ENCODE measurements at regions not wholly inside any gene's neighbourhood (a gene's known extent, or its start where the extent isn't known, plus 50 kb on each side); places are given as distances from the start of the nearest gene placed in this dataset.
"Not testable (repeated sequence)": the region's sequence is repeated elsewhere in the genome, so short reads cannot be mapped to it uniquely, and the experiment has no call there.

DNA sequence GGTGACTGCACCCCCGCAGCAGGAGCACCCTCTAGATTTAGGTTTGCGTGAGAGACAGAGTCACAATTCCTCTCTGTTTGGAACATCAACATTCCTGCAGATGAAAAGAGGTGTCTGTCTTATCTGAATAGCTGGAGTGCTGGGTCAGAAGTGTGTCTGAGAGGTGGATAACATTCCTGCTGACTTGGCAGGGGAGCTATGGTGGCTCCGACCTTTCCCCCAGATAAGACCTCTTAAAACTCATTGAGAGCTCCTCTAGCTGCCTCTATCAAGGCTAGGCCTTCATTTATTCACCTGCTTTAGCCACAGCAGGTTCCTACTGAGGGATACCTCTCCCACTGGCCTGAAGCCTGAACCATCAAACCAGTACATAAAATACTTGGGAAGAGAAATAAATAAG, 615.5 kb downstream of the LRRC70 start:
- no peak for DNase-seq

DNA sequence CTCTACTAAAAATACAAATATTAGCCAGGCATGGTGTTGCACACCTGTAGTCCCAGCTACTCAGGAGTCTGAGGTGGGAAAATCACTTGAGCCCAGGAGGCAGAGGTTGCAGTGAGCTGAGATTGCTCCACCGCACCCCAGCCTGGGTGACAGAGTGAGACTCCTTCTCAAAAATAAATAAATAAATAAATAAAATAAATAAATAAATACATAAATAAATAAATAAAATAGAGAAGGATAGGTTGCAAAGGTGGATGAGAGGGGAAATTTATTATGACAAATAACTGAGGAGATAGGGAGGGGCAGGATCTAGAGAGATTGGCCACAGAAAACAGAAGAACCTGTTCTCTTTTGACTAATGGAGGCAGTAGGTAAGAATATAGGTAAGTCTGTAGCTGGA, 601.6 kb downstream of the LRRC70 start:
- DNase-seq, result not testable (repeated sequence)

DNA sequence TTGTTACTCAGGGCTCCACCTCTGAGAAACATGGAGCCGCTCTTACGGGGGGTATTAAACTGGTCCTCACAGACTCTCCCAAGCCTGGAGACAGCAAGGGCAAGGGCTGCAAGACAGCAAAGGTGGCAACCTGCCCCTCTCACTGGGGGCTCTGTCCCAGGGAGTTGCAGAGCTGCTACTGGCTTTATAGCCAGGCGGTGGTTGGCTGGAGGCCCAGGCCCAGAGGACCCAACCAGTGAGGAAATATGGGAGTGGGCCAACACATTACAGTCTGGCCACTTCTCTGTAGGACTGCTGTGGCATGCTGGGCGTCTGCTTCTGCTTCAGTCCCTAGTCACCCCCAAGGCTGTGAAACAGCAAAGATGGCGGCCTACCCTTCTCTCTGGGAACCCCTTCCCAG, 597.2 kb downstream of the LRRC70 start:
- DNase-seq, result no peak

DNA sequence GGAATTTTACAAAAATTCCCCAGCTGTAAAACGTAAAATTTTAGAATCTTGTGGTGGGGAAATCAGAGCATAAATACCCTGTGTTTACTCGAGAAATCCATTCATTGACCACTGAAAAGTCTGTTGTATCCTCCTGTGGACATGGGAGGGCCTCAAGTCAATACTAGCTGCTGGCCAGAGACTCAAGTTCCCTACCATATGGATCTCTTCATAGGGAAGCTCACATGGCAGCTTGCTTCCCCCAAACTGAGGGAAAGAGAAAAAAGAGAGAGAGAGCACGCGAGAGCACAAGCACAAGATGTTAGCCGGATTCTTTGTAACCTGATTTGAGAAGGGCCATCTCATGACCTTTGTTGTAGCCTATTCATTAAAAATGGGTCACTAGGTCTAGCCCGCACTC, 591.9 kb downstream of the LRRC70 start:
- DNase-seq, result no peak

DNA sequence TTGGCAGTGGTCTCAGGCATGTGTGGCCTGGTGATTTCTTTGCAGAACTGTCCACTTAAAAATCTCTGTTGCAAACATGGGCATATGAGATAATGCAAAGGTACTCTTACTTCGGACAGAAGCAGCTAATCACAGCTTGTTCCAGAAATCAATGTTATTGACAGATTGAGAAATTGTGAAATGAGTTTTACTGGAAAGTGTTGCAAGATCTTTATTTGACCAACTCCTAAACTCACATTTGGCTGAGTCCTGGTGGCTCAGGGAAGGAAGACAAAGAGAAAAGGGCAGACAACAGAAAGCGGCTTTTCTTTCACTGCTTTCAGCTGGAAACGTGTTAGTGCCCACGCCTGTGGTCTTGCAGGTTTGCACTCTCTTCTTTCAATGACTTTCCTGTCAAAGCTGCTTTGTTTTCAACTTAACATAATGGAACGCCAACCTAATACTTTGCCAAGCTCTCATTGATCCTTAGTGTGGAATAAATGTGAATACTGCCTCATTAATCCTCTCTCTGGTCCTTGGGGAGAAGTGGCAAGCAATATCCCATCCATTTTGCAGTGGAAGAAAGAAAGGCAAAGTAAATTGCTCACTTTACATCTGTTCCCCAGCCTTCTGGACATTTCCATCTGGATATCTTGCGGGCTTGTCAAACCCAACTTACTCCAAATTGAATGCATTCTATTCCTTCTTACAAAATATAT, 586.4 kb downstream of the LRRC70 start:
- DNase-seq, result no peak

DNA sequence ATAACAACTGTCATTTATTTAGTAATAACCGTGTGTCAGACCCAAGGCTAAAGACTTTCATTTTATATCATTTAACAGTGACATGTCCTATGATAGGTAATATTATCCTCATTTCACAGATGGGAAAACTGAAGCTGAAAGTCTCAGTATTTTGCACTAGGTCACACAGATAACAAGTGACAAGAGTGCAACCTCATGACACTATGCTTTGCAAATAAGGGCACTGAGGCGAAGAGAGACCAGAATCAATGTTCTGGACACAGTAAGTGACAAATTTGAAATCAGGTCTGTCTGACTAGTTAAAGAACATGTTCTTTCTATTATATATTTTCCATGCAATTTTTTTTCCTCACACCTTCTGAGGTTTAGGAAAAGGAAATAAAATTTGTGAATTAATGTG, 585.7 kb downstream of the LRRC70 start:
- no peak for DNase-seq

DNA sequence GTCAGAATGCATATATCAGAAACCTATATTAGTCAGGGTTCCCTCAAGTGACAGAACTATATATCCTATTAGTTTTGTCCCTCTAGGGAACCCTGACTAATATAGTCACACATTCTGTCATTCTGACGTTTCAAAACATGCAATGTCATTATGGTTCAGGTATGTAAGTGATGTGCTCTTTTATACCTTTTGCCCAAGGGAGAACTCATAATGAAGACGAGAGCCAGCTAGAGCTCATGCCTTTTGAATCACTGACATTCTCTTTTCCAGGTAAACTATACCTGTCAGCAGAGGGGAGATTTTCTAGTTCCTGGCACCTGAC, 576.7 kb downstream of the LRRC70 start:
- no peak for DNase-seq

DNA sequence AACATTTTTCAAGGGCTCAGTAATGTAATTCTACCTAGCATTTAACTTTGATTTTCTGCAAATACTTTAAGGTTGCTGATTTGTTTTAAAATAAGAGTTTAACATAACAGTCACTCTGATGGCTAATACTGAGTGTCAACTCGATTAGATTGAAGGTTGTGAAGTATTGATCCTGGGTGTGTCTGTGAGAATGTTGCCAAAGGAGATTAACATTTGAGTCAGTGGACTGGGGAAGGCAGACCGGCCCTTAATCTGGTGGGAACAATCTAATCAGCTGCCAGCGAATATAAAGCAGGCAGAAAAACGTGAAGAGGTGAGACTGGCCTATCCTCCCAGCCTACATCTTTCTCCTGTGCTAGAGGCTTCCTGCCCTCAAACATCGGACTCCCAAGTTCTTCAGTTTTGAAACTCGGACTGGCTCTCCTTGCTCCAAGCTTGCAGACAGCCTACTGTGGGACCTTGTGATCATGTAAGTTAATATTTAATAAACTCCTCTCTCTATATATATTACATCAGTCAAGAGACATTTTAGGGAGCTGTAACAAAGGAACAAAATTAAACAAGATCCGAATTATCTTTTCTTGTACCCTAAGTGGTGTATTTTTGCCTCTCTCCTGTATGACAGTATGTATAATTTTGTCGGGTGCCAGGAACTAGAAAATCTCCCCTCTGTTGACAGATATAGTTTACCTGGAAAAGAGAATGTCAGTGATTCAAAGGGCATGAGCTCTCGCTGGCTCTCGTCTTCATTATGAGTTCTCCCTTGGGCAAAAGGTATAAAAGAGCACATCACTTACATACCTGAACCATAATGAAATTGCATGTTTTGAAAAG, 576.1 kb downstream of the LRRC70 start:
- no peak for DNase-seq

DNA sequence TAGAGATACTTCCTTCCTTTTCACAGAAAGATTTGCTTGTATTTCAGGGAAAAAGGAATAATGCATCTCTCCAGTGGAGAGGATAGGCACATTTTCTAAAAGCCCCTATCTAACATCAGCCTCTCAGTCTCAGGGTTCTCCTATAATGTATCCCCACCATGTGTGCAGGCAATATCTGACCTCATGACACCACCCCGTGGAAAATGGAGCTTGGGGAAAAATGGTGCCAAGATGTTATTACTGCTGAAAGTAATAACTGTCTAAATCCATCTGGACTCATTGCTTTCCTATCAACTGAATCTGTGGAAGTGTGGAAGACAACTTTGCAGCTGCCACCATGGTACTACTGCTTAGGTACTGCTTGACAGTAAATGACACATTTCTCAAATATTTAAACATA, 574.3 kb downstream of the LRRC70 start:
- DNase-seq, result no peak

DNA sequence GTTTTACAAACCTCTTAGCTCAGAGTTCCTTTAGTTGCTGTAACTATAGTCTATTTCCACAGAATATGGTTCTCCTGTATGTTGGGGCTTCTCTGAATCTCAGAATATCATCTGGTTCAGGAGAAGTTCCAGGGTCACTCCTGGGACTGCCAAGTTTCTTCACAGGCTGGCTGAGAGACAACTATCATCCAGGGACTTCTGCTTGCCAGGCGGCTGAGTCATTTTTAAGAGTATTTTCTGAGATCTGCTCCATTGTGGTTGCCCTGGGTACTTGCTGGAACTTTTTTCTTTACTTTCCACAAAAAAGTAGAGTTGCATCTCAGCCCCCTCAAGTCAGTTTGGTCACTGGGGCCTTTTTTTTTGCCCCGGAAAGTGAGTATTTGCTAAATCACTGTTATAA, 566.5 kb downstream of the LRRC70 start:
- DNase-seq, result no peak

DNA sequence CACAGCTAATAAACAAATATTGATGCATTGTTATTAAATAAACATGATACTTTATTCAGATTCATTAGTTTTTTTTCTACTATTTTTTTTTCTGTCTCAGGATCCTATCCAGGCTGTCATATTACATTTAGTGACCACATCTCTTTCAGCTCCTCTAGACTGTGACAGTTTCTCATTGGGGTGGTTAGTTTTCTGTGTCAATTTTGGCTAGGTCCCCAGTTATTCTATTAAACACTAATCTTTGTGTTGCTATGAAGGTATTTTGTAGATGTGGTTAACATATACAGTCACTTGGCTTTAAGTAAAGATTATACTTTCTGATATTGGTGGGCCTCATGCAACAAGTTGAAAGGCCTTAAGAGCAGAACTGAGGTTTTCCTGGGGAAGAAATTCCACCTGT, 563.0 kb downstream of the LRRC70 start:
- no peak for DNase-seq

DNA sequence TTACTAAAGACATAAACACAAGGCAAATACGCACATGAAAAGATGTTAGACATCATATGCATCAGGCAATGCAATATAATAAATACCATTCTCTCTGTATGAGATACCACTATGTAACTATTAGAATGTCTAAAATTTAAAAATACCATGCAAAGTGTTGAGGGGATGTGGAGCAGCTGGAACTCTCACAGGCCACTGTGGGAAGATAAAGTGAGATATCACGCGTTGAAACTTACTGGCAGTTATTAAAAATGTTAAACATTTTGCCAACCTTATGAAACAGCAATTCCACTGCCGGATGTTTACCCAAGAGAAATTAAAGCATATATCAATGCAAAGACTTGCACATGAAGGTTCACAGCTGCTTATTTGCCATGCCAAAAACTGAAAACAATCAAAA, 556.7 kb downstream of the LRRC70 start:
- no peak for DNase-seq

DNA sequence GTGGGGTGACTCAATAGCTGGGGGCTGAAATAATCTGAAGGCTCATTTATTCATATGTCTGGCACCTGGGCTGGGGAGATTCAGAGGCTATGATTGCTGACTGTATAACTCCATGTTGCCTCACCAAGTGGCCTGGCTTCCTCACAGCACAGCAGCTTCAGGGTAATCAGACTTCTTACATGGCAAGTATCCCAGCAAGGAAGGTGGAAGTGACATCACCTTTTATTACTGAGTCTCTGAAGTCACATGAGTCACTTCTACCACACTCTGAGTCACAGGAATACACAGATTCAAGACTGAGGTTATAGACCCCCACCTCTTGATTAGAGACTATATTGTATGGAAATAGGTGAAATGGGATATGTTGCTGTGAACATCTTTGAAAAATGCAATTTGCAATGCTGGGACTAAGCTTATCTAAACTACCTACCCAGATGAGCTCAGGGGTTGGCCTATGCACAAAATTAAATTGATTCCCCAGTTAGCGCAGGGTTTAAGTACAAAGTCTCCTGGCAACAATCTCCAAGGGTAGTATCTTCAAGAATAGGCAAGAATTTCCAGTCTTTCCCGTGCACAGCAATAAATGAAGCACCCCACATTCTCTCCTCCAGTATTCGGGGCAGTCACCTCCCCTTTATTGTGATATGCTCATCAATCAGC, 553.1 kb downstream of the LRRC70 start:
- DNase-seq, result no peak

DNA sequence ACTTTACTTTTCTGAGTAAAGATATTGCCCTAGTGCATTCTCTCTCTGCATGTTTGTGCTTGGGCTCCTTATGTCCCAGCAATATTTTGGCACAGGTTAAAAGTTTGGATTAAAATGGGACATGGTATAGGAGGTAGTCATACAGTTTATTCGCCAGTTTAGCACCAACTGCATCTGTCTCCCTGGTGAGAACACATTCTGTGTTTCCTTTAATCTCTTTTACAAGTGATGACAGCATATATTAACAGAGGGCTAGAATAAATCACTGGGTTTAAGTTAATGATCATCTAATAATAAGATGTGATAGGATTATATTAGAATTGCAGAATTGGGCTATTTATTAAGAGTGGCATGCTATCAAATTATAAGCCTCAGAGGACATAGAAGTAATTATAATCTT, 550.1 kb downstream of the LRRC70 start:
- no peak for DNase-seq

DNA sequence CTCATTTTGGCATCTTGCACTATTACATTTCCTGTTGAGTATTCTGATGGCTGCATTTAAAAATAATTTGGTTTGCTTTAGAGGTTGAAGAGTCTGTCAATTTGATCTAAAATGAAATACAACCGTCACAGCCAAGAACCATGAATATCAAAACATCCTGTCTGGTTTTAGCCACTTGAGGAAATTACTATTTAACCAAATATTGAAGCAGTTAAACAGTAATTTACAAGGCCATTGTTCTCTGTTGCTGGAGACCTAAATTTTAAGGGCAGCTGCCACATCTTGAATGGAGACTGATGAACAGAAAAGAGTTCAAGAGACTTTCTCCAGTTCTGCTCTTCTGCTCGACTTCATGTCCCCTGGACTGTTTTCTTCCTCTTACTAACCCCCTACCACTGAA, 549.4 kb downstream of the LRRC70 start:
- no peak for DNase-seq

DNA sequence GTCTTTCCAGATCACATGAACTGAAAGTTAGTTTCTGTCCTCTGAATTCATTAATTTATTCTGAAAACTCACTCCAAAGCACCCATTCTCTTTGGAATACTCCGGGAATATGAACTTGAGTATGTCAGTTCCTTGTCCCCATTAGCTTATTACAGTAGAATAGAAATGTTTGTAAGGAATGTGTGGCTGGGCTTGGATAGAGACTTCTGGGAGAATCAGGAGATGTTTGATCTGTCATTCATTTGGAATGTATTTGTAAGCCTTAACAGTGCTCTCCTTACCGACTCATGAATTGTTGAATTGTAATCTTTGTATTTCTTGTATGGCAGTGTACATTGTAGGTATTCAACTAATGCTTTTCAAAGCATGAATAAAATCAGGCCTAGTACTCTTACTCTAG, 548.4 kb downstream of the LRRC70 start:
- no peak for DNase-seq

DNA sequence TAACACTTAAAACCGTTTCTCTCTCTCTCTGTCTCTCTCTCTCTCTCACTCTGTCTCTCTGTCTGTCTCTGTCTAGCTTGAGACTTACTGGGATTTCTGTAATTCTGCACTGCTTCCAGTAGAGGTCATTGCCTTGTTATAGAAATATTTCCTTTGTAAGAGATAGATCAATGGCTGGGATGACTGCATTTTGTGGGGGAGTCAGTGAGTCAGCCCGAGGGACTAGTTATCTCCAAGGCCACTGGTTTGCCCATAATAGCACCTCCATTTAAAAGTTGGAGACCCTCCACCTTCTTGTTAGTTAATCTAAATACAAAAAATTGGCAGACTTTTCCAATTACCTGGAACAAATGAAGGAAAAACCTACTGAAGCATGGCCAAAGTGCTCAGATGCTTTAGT, 547.2 kb downstream of the LRRC70 start:
- DNase-seq, result no peak

DNA sequence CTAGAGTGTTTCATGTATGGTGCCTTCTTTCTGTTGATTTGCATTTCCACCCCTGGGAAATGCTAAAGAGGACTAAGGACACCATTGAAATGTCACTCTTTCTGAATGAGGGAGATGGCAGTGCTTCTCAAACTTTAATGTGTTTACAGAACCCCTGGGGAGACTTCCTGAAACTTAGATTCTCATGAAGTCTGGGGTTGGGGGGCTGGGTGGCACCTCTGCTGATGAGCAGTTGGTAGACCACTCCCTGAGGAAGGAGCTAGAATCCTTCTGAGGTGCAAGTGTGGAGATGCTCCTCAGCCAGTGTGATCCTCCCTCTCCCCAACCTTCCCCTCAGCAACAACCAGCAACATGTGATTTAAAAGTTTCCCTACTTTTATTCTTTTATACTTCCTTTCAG, 546.8 kb downstream of the LRRC70 start:
- no peak for DNase-seq

DNA sequence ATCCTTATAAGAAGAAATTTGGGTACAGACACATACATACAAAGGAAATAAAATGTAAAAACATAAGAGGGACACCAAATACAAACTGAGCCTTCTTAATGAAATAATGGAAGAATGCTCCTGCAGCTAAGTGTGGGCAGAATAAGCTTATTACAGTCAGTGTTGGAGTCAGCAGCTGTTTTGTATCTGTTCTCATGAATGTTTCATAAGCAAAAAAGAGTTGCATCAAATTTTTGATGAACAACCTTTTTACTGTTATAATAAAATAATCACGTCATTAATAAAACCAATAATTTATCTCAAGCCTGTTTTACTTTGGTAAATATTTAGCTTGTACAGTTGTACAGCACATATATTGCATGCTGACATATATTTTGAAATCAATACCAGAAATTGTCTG, 545.6 kb downstream of the LRRC70 start:
- no peak for DNase-seq

DNA sequence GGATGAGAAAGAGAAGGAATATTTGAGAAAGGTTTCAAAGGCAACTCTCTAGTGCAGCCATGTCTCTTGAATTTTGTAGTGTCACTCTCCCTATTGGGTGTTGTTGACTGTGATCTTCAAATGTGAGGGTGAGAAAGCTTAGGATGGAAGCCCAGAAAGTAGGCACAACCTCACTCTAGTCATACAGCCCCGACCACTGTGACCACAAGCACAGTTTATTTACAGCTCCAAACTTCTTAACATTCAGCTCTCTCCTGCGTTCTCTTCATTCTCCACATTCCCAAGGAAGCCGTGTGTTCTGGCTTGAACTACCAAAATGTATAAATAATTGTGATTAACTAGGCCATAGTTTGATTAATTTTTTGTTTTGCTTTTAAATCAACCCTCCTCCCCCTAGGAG, 542.9 kb downstream of the LRRC70 start:
- no peak for DNase-seq

DNA sequence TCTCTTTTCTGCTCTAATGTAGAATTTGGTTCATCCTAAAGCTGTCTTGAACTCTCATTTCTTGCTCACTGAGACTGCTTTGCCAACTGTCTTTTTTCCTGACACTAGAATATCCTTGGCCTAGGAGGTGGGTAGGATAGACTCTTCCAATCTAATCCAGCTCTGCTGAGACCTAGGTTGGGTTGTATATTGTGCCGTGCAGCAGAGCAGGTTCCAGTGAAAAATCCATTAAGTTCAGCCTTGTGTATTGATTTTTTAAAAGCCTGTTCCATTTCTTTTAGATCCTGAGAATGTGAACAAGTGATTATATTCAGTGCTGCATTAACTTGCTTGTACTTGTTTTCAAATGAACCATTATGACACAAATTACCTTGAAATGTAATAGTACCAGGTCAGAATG, 539.6 kb downstream of the LRRC70 start:
- no peak for DNase-seq

DNA sequence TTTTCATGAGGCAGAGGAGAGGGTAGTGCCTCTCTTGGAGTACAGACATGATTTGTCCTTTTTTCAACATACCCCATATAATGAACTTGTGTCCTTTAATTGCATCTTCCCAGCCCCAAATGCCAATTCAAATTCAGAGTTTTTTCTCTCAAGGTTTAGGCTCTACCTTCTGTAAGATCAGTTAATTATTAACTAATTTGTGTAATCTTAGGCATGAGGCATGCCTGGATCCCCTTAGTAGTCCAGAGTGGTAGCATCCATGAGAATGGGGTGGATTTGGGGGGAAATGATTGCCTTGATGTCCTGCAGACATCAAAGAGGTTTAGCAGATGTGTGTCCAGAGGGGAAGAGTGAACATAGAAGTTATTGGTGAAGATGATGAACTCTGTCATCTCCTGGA, 533.3 kb downstream of the LRRC70 start:
- DNase-seq, result no peak

DNA sequence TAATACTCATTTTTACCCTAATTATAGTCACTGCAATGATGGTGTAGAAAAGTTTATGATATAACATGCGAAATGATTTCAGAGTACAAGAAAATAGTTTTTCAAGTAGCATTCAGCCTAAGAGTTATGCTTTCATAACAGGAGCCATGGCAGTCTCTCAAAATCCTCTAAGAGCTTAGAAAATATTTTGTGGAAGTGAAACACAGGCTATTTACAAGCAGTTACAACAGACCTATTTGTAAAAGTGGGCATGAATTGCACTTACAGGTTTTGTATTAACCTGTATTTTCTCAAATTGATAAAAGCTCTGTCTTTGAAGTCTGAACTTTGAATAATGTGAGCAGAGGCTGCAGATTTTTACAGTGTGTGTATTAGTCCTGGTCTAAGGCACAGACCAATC, 523.3 kb downstream of the LRRC70 start:
- no peak for DNase-seq

DNA sequence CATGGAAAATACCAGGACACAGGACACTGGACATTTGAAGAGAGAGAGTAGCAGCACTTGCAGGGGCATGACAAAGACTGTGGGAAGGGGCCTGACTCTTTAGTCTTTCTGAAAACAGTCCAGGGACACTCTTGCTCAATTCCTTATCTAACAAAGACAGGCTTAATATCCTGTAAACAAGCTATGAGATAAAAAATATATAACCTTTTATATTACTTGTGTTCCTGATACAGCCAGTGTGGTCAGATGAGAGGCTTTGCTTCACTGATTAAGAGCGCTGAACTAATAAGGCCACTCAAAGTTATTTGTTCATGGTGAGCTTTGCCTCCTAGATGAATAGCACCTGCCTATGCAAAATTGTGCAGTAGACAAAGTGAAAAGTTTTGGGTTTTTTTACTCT, 518.7 kb downstream of the LRRC70 start:
- no peak for DNase-seq
